IPS DF 4.7 (cell line): ENCODE measurements at regions not wholly inside any gene's neighbourhood (a gene's known extent, or its start where the extent isn't known, plus 50 kb on each side); places are given as distances from the start of the nearest gene placed in this dataset.
"Not testable (repeated sequence)": the region's sequence is repeated elsewhere in the genome, so short reads cannot be mapped to it uniquely, and the experiment has no call there.

ENCODE experiments used
- DNase-seq: peaks from one replicate; pipeline ENCODE4 v3.0.0-alpha.2; 2013; ENCODE audit warnings: low spot score; ENCODE audit errors: extremely low read depth

GRCh38 chr13:37475151-37475550 lies 123.4 kb downstream of the POSTN start:
- DNase-seq, result no peak

- no peak for DNase-seq
Observed at GRCh38 chr13:37473035-37473434, 125.5 kb downstream of the POSTN start.

GRCh38 chr13:37472266-37472665 lies 126.3 kb downstream of the POSTN start:
- not testable (repeated sequence) for DNase-seq

GRCh38 chr13:37460166-37460565 lies 138.4 kb downstream of the POSTN start:
- no peak for DNase-seq

GRCh38 chr13:37457612-37458011 lies 141.0 kb downstream of the POSTN start:
- no peak for DNase-seq

GRCh38 chr13:37456506-37456905 lies 142.1 kb downstream of the POSTN start:
- DNase-seq, result no peak

- no peak for DNase-seq
Observed at GRCh38 chr13:37456041-37456440, 142.5 kb downstream of the POSTN start.

GRCh38 chr13:37453246-37453645 lies 145.3 kb downstream of the POSTN start:
- DNase-seq, result no peak

GRCh38 chr13:37450276-37450675 lies 148.3 kb downstream of the POSTN start:
- no peak for DNase-seq

GRCh38 chr13:37448153-37448552 lies 150.4 kb downstream of the POSTN start:
- no peak for DNase-seq

- no peak for DNase-seq
Observed at GRCh38 chr13:37446503-37446902, 152.1 kb downstream of the POSTN start.

- no peak for DNase-seq
Observed at GRCh38 chr13:37443538-37443937, 155.0 kb downstream of the POSTN start.

GRCh38 chr13:37442996-37443395 lies 155.6 kb downstream of the POSTN start:
- no peak for DNase-seq

- no peak for DNase-seq
Observed at GRCh38 chr13:37435881-37436280, 162.7 kb downstream of the POSTN start.

- DNase-seq, result no peak
Observed at GRCh38 chr13:37433086-37433485, 165.5 kb downstream of the POSTN start.

- no peak for DNase-seq
Observed at GRCh38 chr13:37429976-37430375, 168.6 kb downstream of the POSTN start.

- DNase-seq, result no peak
Observed at GRCh38 chr13:37427843-37428494, 170.6 kb downstream of the POSTN start.

- no peak for DNase-seq
Observed at GRCh38 chr13:37418490-37418889, 180.1 kb downstream of the POSTN start.

- DNase-seq, result no peak
Observed at GRCh38 chr13:37417060-37417441, 181.5 kb downstream of the POSTN start.

GRCh38 chr13:37416291-37417059 lies 182.1 kb downstream of the POSTN start:
- DNase-seq, result no peak

GRCh38 chr13:37413161-37413560 lies 185.4 kb downstream of the POSTN start:
- no peak for DNase-seq

- DNase-seq, result no peak
Observed at GRCh38 chr13:37412241-37412921, 186.2 kb downstream of the POSTN start.
